Neural cell (in vitro differentiated cells): ENCODE measurements at regions not wholly inside any gene's neighbourhood (a gene's known extent, or its start where the extent isn't known, plus 50 kb on each side); places are given as distances from the start of the nearest gene placed in this dataset.

ENCODE experiments used
- H2AFZ ChIP-seq: fragments of 200-600, 300-800 bp; sonication (generic), shearing (Covaris generic); 2 replicates; pipeline ENCODE4 v1.6.0; 2014; ENCODE audit warnings: low read depth, mild to moderate bottlenecking, antibody characterized with exemption, low read length, moderate library complexity
- H3F3A ChIP-seq: fragments of 200-600 bp; shearing (Covaris generic); 2 replicates; pipeline ENCODE4 v1.6.1; 2016; ENCODE audit warnings: mild to moderate bottlenecking, moderate library complexity, mixed read lengths, antibody characterized with exemption, low read length; ENCODE audit not compliant: insufficient read depth, poor library complexity, severe bottlenecking
- H3K27ac ChIP-seq: fragments of 200-600, 300-800 bp; sonication (generic), shearing (Covaris generic); 2 replicates; pipeline ENCODE4 v1.5.1; 2014; ENCODE audit warnings: mild to moderate bottlenecking, low read length, moderate library complexity
- H3K27me3 ChIP-seq: fragments of 300-800, 200-600 bp; sonication (generic), shearing (Covaris generic); 2 replicates; pipeline ENCODE4 v1.6.0; 2014; ENCODE audit warnings: mild to moderate bottlenecking, low read depth, low read length, moderate library complexity; ENCODE audit not compliant: insufficient read depth
- H3K36me3 ChIP-seq: fragments of 300-800, 200-600 bp; sonication (generic), shearing (Covaris generic); 2 replicates; pipeline ENCODE4 v1.5.1; 2014; ENCODE audit warnings: mild to moderate bottlenecking, antibody characterized with exemption, low read length, moderate library complexity; ENCODE audit not compliant: insufficient read depth
- H3K4me2 ChIP-seq: fragments of 300-800, 200-600 bp; sonication (generic), shearing (Covaris generic); 2 replicates; pipeline ENCODE4 v1.6.0; 2014; ENCODE audit warnings: mild to moderate bottlenecking, low read length
- H3K4me3 ChIP-seq: fragments of 300-800, 200-600 bp; sonication (generic), shearing (Covaris generic); 2 replicates; pipeline ENCODE4 v1.5.1; 2014; ENCODE audit warnings: mild to moderate bottlenecking, low read length, moderate library complexity
- H3K79me2 ChIP-seq: fragments of 200-600 bp; shearing (Covaris generic); replicated peaks from 2 replicates; pipeline ENCODE4 v1.6.0; 2014; ENCODE audit warnings: mild to moderate bottlenecking, low read length, moderate library complexity; ENCODE audit not compliant: insufficient read depth
- H3K9ac ChIP-seq: fragments of 300-800, 200-600 bp; sonication (generic), shearing (Covaris generic); 2 replicates; pipeline ENCODE4 v1.6.1; 2016; ENCODE audit warnings: mild to moderate bottlenecking, low read length, mixed read lengths
- H3K9me2 ChIP-seq: fragments of 200-600 bp; shearing (Covaris generic); 2 replicates; pipeline ENCODE4 v1.6.1; 2016; ENCODE audit warnings: mild to moderate bottlenecking, low read length, mixed read lengths; ENCODE audit not compliant: insufficient read depth
- H3K9me3 ChIP-seq: fragments of 200-600, 300-800 bp; sonication (generic), shearing (Covaris generic); 2 replicates; pipeline ENCODE4 v1.6.1; 2016; ENCODE audit warnings: mild to moderate bottlenecking, mixed run types, low read length, moderate library complexity, mixed read lengths
- H4K20me1 ChIP-seq: fragments of 200-600 bp; shearing (Covaris generic); 2 replicates; pipeline ENCODE4 v1.6.1; 2016; ENCODE audit warnings: mild to moderate bottlenecking, mixed run types; ENCODE audit not compliant: insufficient read depth
- CTCF ChIP-seq: fragments of 450-650 bp; IDR thresholded peaks from 2 replicates; pipeline ENCODE4 v1.5.1; 2014; ENCODE audit warnings: antibody characterized with exemption, mild to moderate bottlenecking, moderate library complexity; ENCODE audit not compliant: poor library complexity, severe bottlenecking
- EP300 ChIP-seq: fragments of 450-650 bp; conservative IDR thresholded peaks from 2 replicates; pipeline ENCODE4 v1.6.1; 2014; ENCODE audit warnings: antibody characterized with exemption, mild to moderate bottlenecking, moderate library complexity; ENCODE audit not compliant: poor library complexity, severe bottlenecking
- EZH2 ChIP-seq: fragments of 200-600, 300-800 bp; shearing (Covaris generic), sonication (generic); IDR thresholded peaks from 2 replicates; pipeline ENCODE4 v1.6.1; 2014; ENCODE audit warnings: antibody characterized with exemption, low read length, borderline replicate concordance, mild to moderate bottlenecking; ENCODE audit not compliant: insufficient read depth, poor library complexity, severe bottlenecking
- MXI1 ChIP-seq: fragments of 450-650 bp; conservative IDR thresholded peaks from 2 replicates; pipeline ENCODE4 v1.6.1; 2014; ENCODE audit warnings: antibody characterized with exemption, mild to moderate bottlenecking; ENCODE audit not compliant: poor library complexity, severe bottlenecking
- POLR2AphosphoS5 ChIP-seq: IDR thresholded peaks from 2 replicates; pipeline ENCODE4 v1.6.1; 2012
- RAD21 ChIP-seq: fragments of 450-650 bp; conservative IDR thresholded peaks from 2 replicates; pipeline ENCODE4 v1.6.1; 2014; ENCODE audit warnings: antibody characterized with exemption, mild to moderate bottlenecking, moderate library complexity
- REST ChIP-seq: IDR thresholded peaks from 2 replicates; pipeline ENCODE4 v1.6.1; 2012; ENCODE audit warnings: borderline replicate concordance
- SMC3 ChIP-seq: fragments of 450-650 bp; conservative IDR thresholded peaks from 2 replicates; pipeline ENCODE4 v1.6.1; 2014; ENCODE audit warnings: antibody characterized with exemption, mild to moderate bottlenecking, moderate library complexity; ENCODE audit not compliant: poor library complexity
- TAF1 ChIP-seq: IDR thresholded peaks from 2 replicates; pipeline ENCODE4 v1.6.1; 2012; ENCODE audit warnings: low read depth

GRCh38 chr16:76988526-76988925 is 202.5 kb upstream of the MON1B start:
- Histone ChIP-seq H4K20me1 (no peaks in the 10 kb centered on the region), H3K4me2 (no peak overlapping the region), H2AFZ (no peak overlapping the region), H3K9ac (no peak overlapping the region), H3K4me3 (no peak overlapping the region), H3K9me3 (no peaks in the 10 kb centered on the region), H3K9me2 (no peaks in the 10 kb centered on the region), H3K79me2 (no peaks in the 10 kb centered on the region), H3K27me3 (no peaks in the 10 kb centered on the region), H3K27ac (no peak overlapping the region), H3F3A (no peaks in the 10 kb centered on the region), H3K36me3 (no peaks in the 10 kb centered on the region)
- TF ChIP-seq CTCF (no peak), POLR2AphosphoS5 (no peak), MXI1 (no peak), EP300 (no peak), SMC3 (no peak), TAF1 (no peak), RAD21 (no peak), REST (no peak), EZH2 (no peak)

- Histone ChIP-seq H3K9ac (no peak overlapping the region), H3K27ac (no peak overlapping the region), H3K9me3 (no peaks in the 10 kb centered on the region), H3K36me3 (no peaks in the 10 kb centered on the region), H4K20me1 (no peaks in the 10 kb centered on the region), H3K4me2 (no peak overlapping the region), H3K79me2 (no peaks in the 10 kb centered on the region), H3K4me3 (no peak overlapping the region), H3K27me3 (no peaks in the 10 kb centered on the region), H2AFZ (no peak overlapping the region), H3K9me2 (no peaks in the 10 kb centered on the region), H3F3A (no peaks in the 10 kb centered on the region)
- TF ChIP-seq TAF1, result no peak
- TF ChIP-seq CTCF, result no peak
- no peak for TF ChIP-seq MXI1
- TF ChIP-seq EP300, result no peak
- no peak for TF ChIP-seq SMC3
Observed at GRCh38 chr16:77002644-77003043, 188.3 kb upstream of the MON1B start.
